ENCODE measurements at regions not wholly inside any gene's neighbourhood (a gene's known extent, or its start where the extent isn't known, plus 50 kb on each side); places are given as distances from the start of the nearest gene placed in this dataset.

- TF ChIP-seq POLR2A (IDR thresholded peaks at IDR 0.05) (no peak), CTCF (IDR thresholded peaks at IDR 0.05) (no peak), EP300 (IDR thresholded peaks at IDR 0.05) (no peak)
Measured at GRCh38 chr14:101242442-101243385, 318.6 kb upstream of the DIO3 start.
